GM04503 (cell line): ENCODE measurements at regions not wholly inside any gene's neighbourhood (a gene's known extent, or its start where the extent isn't known, plus 50 kb on each side); places are given as distances from the start of the nearest gene placed in this dataset.
A peak's percentile ranks its signal among the peaks of the same experiment; 100 is the strongest.
"Not testable (repeated sequence)": the region's sequence is repeated elsewhere in the genome, so short reads cannot be mapped to it uniquely, and the experiment has no call there.

Experiments
- DNase-seq: peaks from one replicate; pipeline ENCODE4 v3.0.0-alpha.2; 2012; ENCODE audit warnings: low read depth

DNA sequence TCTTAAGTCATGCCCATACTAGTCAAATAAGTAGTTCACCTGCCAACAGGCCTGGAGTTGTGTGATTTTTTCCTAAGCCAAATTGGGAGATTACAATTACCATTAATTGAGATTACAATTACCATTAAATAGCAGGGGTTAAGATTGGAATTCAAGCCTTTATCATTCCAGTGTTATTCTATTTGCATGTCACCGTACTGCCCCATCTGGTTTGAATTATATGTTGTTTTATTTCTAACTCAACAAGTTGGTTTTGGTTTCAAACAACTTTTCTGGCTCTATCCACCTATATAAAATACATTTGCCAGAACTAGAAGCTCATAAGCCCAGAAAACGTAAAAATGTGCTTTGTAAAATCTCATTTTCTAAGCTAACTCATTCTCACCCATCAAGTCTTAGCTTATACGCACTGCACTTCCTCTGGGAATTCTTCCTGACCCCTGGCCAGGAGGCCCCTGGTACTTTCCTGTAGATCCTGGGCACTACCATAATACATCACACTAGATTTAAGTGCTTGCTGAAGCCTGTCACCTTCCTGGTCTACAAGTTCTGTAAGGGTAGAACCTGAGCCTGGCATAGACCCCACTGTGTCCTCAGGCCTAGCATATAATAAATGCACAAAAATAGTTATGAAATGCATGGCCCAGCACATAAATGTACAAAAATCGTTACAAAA, 242.0 kb upstream of the TRPM3 start:
- no peak for DNase-seq

DNA sequence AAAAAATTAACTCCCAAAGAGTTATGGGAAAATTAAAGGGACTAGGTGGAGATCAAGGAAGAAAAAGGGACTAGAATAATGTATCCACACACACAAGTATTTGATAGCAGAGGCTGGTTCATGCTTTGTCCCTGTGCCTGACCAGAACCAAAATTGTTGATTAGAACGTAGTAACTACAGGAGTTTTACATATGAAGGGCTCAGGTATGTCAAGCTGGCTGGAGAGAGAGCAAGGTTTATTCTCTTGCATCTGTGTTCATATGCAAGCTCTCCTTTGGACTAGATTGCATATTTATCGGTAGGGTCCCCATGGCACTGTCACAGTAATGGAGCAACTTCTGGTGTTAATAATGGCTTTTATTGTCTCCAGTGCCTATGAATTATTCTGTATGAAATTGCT, 239.9 kb upstream of the TRPM3 start:
- DNase-seq, result no peak

DNA sequence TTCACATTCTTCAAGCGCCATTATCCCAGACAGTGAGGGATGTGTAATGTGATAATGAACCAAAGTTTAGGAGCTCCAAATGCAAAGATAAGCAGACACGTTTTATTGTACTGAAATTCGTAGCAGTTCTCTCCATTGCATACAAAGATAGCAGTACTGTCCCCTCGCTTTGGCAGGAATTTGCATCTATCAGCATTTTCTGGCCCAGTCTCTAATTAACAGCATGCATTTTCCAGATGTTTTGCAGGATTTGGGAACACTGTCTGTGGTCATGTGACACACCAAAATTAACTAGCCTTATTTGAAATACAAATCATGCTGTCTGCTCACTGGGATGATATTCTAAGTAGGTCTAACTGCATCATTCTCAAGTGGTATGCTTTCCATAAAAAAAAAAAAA, 235.9 kb upstream of the TRPM3 start:
- DNase-seq, result no peak

DNA sequence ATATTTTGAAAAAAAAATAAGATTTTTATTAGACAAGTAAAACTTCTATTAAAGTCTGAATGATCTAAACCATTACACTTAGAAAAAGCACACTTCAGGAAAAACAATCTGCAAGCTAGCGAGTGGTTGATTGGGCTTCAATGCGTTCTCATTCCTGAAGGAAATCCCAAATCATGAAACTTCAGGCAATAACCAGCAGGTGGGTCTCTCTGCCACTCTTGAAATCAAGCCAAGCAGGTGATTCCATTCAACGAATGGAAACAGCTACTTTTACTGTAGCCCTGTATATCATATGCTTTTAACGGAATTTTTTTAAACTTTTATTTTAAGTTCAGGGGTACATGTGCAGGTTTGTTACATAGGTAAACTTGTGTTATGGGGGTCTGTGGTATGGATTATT, 234.5 kb upstream of the TRPM3 start:
- DNase-seq, result no peak

DNA sequence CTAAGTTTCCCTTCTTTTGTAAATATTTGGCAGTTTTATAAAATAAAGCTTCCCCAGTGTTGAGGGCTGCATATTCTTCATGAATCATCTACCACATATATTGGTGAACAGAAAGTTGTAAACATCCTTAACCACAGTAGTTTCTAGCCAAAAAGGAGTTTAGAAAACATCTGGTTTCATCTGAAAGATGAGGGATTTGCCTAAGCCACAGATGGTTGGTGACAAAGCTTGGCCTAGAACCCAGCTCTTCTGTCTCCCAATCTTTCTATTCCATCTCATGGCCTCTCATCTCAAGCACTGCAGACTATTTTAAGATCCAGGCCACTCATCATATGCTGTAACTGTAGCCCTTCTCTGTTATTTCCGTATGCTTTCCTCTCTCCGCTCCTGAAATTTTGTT, 232.3 kb upstream of the TRPM3 start:
- peak; percentile 86 for DNase-seq

DNA sequence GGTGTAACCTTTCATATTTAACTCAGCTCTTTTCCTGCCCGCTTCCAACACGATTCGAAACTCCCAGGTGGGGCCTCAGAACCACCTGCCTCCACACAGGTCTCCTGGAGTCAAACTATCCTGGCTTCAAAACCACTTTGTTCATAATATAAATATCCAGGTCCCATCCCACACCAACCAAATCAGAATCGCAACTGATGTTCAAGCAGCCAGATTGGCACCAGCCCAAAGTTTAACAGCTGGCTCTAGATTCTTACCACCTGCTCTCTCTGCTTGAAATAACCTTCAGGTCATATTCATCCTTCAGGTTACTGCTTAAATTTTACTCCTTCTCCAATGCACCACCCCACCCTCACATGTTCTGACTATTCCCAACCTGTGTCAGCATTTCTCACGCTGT, 231.4 kb upstream of the TRPM3 start:
- no peak for DNase-seq

DNA sequence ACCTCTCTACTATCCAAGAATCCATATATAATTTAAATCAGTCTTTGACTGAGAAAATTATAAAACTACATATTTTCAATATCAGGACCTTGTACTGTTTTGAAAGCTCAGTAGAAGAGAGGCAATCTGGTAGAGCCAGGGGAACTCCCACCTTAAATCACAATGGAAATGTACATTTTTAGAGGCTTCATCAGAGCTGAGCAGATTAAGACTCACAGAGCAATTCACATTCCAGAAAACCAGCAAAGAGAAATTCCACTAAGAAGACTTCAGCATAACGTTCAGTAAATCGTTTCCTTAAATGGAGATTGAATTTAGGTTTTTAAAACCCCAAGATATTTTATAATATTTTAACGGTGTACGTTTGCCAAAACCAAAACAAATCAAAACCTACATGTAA, 227.8 kb upstream of the TRPM3 start:
- peak; percentile 61 for DNase-seq

DNA sequence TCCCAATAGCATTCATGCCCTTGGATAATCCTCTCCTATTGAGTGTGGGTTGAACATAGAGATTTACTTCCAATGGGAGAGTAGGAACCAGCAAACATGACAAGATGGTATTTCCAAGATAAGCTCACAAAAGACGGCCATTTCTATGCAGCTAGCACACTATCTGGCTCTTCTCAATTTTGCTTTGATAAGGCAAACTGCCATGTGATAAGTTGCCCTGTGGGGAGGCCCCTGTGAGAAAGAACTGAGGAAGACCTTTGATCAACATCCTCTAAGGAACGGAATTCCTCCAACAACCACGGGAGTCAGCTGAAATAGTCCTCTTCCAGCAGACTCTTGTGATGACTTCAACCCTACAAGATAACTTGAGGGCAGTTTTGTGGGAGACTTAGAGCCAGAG, 211.9 kb upstream of the TRPM3 start:
- no peak for DNase-seq

DNA sequence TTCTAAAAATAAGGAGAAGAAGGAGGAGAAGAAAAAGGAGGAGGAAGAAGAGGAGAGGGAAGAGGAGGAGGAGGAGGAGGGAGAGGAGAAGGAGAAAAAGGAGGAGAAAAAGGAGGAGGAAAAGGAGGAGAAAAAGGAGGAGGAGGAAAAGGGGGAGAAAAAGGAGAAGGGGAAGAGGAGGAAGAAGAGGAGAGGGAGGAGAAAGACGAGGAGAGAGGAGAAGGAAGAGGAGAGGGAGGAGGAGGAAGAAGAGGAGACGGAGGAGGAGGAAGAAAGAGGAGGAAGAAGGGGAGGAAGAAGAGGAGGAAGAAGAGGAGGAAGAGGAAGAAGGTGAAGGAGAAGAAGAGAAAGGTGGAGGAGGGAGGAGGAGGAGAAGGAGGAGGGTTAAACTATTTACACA, 210.2 kb upstream of the TRPM3 start:
- DNase-seq, result no peak

DNA sequence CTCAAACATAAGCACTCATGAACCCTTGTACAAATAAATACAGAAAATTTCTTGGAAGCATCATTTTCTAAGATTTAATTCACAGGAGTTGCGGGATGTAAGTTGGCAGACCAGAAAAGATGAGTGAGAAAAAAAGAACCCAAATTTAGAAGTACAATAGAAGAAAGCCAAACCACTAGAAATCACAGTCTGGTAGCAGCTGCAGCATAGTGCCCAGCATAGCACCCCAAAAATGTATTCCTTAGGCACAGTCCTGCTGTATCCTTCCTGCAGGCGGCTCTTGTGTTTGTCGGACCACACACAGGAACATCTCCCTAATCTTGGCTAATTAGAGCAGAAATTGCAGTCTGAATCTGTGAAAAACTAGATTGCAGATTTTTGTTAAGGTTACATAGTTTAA, 208.5 kb upstream of the TRPM3 start:
- DNase-seq, result no peak

DNA sequence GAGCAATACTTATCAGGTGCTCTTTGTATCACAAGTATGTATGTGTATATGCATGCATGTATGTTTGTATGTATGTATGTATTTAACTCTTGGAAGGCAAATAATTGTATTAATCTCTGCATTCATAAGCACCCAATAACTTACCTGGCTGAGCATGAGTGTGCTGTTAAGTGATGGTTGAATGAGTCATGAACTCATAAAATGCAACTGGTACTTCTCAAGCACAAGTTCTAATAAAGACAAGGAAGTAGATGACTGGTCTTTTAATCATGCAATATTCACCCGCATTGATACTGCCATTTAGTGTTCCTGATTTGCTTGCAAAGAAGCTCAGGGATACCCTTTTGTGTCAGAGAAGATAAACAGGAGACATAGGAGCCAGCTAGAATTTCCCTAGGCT, 204.9 kb upstream of the TRPM3 start:
- no peak for DNase-seq

DNA sequence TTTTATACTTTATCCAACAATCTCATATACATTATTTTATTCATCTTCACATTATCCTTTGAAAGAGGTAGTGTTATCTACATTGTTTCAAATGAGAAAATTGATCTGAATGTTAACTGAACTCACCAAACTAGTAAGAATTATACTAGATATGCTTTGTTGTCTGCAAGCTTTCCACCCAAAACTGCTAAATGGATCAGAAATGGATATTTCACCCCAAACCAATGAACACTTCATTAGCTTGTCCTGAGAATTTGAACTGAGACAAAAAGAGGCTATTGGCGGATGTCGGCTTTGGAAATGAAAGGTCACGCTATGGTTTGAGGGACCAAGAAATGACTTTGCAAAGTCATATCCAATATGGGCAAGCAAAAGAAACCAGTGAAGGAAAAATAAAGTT, 201.9 kb upstream of the TRPM3 start:
- DNase-seq, result no peak

DNA sequence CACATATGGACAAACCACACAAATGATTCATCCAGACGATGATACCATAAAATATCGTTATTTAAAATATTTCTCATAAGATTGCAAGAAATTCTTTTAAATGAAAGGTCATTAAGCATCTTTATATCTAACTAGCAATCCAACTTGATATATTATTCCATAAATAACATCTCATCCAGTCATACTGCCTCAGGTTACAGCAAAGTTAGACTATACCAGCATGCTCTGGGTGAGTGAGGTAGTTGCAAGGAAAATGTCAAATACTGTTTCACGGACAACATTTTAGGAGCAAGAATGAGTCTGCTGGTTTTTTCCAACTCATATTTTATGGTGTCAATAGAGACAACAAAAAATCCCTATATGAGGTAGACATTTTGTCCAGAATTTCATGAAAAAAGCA, 200.9 kb upstream of the TRPM3 start:
- no peak for DNase-seq

DNA sequence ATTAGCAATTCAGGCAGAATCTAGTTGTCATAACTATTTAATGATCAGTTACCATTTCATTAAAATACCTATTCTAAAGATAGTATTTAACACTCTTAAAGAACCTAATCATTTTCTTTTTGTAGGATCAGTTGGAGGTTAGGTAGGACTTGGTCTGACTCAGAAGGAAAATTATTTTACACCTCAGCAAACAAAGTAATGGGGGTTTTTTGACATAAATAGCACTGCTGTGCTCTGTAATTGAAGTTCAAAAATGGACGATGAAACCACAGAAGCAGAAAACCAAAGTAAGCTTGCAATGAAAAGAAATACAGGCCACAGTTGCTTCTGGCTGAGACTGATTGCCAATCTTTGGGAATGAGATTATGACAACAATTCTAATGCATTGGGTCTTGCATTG, 187.0 kb upstream of the TRPM3 start:
- no peak for DNase-seq

DNA sequence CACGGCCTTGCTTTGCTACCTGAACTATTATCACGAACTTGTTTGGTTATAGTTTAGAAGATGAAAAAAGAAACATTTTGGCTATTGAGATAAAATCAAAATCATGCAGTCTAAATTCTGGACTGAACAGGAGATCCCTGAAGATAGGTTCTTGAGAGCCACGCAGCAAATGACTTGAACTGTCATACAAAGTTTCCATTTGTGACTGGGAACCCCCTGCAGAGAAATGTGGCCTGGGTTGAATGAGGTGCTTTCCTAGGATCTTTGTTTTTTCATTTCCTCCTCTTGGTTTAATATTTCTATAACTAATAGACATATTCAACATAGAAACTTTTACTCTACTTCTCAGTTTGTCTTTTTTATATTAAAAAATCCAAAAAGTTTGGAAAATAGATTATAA, 184.7 kb upstream of the TRPM3 start:
- no peak for DNase-seq

DNA sequence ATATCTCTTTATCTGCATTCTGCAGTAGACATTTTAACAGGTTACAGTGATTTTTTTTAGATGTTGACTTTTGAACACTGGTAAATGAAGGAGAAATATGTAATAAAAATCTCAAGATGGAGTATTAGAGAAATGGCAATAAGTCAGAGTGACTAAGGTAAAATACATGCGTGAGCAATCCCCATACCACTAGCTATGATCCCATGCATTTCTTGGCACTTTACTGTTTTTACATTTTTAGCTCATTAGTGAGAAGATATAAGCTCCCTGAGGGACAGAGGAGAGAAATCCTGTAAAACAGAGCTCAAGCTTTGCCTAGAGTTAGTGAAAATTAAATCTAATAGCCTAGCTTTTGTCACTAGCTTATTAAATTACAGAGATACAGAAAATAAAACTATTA, 181.9 kb upstream of the TRPM3 start:
- DNase-seq, result no peak

DNA sequence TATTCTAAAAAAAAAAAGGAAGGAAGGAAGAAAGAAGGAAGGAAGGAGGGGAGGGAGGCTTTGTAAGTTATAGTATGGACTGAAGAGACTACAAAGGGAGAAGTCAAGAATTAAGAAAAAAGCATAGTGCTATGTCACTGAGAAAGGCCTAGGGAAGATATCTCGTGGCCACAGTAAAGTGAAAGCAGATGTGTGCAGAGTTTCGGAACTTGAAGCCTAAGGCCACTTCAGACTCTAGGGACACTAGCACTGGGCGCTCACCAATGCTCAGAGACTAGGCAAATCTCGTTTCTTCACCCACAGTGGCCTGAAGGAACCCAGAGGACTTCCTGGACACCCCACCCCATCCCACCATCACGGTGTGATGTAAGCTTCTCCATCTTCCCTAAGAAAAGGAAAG, 181.4 kb upstream of the TRPM3 start:
- DNase-seq, result peak; percentile 18

DNA sequence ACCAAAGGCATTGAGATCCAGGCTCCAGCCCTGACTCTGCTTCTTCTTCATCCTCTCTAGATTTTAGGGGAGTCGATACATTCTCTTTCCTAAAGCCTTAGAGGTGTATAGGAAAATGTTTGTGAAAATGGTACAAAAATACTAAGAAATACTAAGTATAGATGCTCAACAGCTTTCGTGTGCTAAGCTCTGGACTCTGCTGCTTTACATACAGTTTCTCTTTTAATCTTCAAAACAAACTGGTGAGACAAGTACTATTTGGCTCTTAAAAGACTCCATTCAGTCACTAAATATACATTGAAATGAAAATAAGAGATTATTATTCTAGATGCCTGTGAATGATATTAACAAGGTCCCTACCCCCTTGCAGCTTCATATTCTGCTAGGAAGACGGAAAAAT, 174.5 kb upstream of the TRPM3 start:
- no peak for DNase-seq

DNA sequence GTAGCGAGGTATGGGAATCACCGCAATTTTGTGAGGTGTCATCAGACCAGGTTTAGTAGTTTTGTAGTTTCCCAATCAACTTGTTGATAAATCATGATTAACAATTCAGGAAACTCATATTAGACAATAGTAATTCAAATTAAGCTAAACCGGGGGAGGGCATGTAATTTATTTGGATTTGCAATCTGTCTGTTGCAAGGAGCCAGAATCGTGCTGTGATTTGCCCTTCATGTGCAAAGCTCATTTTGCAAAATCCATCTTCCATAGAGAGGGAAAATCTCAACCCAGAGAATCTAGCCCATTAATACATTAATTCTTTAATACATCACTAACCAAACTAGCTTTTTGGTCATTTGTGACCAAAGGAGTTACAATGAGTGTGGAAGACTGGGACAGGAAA, 164.7 kb upstream of the TRPM3 start:
- no peak for DNase-seq

DNA sequence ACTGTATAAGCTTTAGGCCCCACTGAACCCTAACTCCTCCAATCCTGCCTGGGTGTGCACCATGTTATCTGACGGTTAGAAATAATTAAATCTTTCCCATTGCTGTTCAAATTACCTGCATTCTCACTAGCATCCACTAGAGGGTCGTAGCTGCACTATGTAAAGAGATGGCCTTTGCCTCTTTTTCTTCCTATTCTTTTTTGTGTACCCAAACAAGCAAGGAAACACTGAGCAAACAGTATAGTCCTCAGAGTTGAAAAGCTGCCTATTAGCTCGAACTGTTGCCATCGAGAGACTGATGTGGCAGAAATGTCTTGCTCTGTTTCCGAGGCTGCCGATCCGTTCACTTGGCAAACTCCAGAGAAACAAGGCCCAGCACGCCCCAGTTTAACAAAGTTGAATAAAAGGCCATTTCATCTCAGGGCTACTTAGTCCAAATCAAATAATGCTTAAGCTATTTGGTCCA, 163.8 kb upstream of the TRPM3 start:
- DNase-seq, result peak; percentile 19

DNA sequence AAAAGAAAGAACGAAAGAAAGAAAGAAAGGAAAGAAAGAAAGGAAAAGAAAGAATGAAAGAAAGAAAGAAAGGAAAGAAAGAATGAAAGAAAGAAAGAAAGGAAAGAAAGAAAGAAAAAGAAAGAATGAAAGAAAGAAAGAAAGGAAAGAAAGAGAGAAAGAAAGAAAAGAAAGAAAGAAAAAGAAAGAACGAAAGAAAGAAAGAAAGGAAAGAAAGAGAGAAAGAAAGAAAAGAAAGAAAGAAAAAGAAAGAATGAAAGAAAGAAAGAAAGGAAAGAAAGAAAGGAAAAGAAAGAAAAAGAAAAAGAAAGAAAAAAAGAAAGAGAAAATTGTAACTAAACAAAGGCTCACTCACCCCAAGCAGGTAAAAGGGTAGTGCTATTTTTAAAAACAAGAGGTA, 160.7 kb upstream of the TRPM3 start:
- DNase-seq, result not testable (repeated sequence)

DNA sequence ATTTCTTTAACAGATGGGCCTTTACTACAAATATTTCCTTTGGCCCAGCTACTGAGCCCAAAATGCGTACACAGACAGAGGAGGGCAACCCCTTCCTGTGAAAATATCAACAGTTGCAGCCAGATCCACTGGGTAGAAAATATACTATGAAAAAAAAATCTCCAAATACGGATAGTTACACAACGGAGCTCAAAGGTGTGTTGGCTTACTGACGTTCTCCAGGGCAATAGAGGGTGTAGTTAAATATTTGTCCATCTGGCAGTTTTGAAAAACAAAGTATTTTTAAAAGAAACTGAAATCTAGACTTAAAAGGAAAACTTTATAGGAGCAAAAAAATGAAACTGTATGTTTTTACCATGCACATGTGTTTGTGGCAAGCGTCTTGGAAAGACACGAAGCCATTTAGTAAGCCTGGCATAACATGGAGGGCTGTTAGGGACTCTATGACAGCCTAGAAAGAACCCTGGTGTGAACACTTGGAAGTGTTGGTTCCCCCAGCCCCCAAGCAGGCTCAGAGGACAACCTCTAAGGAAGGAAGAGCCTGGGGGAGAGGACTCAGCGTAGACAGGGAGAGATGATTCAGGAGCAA, 157.8 kb upstream of the TRPM3 start:
- DNase-seq, result no peak

DNA sequence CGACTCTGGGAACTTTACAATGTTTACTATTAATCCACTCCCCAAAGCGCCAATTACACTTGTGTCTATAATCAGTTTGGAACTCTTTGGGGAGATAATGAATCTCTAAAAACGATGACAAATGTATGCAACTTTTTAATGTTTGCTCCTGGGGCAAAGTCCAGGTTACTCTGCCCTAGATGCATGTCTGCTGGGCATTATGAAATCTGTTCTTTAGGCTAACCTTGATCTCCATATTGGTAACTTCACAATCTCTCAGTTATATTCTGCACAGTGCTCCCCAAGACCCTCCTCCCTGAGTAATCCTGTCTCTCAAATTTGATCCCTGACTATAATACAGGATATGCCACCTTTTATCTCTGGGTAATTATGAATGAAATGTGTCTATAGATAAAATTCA, 152.2 kb upstream of the TRPM3 start:
- DNase-seq, result no peak

DNA sequence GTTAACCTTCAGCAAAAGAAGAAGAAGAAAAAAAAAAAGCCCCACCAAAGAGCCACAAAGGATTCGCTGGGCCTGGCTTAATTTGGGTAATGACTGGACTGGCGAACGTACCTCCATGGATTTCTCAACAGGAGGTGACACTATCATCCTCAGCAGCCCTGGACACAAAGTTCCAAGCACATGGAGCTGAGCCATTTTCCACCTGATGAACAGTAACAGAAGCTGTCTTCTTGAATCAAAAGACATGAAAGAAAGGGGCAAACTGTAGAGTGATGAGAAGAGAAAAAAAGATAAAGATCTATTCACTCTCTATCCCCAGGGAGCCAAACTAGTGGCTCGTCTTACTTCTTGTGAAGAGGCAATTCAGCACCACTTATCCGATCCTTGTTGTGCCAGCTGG, 150.2 kb upstream of the TRPM3 start:
- DNase-seq, result no peak
